ENCODE measurements at regions not wholly inside any gene's neighbourhood (a gene's known extent, or its start where the extent isn't known, plus 50 kb on each side); places are given as distances from the start of the nearest gene placed in this dataset.

GRCh38 chr9:13589034-13589737 lies 309.7 kb upstream of the MPDZ start:
- POLR2A ChIA-PET: no interaction called here

GRCh38 chr9:13588151-13589033 lies 308.9 kb upstream of the MPDZ start:
- no peak overlapping the region for H3K4me3 Mint-ChIP-seq
- DNase-seq: no peak
- no peaks in the 10 kb centered on the region for H3K4me1 Mint-ChIP-seq
- no peaks in the 10 kb centered on the region for H3K36me3 Mint-ChIP-seq (ENCODE audit: low read depth)
- H3K9me3 Mint-ChIP-seq: peaks cover 9% of the 10 kb centered on the region
- no peak overlapping the region for H3K27ac Mint-ChIP-seq
- ChIA-PET CTCF (interaction anchor here (0.6 kb wide), 1 partner anchor 28 kb away, joined by 4 read pairs; no protein-coding TSS in a partner anchor), POLR2A (no interaction called here)
- H3K27me3 Mint-ChIP-seq: no peaks in the 10 kb centered on the region

More at GRCh38 chr9:13589034-13589737, 309.7 kb upstream of the MPDZ start:
- Mint-ChIP-seq H3K4me3 (no peak overlapping the region), H3K4me1 (no peaks in the 10 kb centered on the region), H3K36me3 (ENCODE audit: low read depth) (no peaks in the 10 kb centered on the region), H3K27me3 (no peaks in the 10 kb centered on the region), H3K9me3 (peaks cover 5% of the 10 kb centered on the region), H3K27ac (no peak overlapping the region)
- DNase-seq: no peak
- CTCF ChIA-PET: no interaction called here

GRCh38 chr9:13587571-13587970 lies 308.1 kb upstream of the MPDZ start:
- no peaks in the 10 kb centered on the region for H3K27me3 Mint-ChIP-seq
- no peak for DNase-seq
- no peaks in the 10 kb centered on the region for H3K36me3 Mint-ChIP-seq (ENCODE audit: low read depth)
- no peaks in the 10 kb centered on the region for H3K4me1 Mint-ChIP-seq
- H3K4me3 Mint-ChIP-seq: no peak overlapping the region
- ChIA-PET CTCF (interaction anchor here (0.6 kb wide), 1 partner anchor 29 kb away, joined by 4 read pairs; no protein-coding TSS in a partner anchor), POLR2A (no interaction called here)
- no peak overlapping the region for H3K27ac Mint-ChIP-seq
- peaks cover 9% of the 10 kb centered on the region for H3K9me3 Mint-ChIP-seq

GRCh38 chr9:13586587-13587374 lies 307.3 kb upstream of the MPDZ start:
- no peaks in the 10 kb centered on the region for H3K27me3 Mint-ChIP-seq
- H3K36me3 Mint-ChIP-seq (ENCODE audit: low read depth): no peaks in the 10 kb centered on the region
- ChIA-PET CTCF (no interaction called here), POLR2A (no interaction called here)
- H3K9me3 Mint-ChIP-seq: peaks cover 9% of the 10 kb centered on the region
- H3K4me1 Mint-ChIP-seq: no peaks in the 10 kb centered on the region
- DNase-seq: no peak
- H3K27ac Mint-ChIP-seq: no peak overlapping the region
- H3K4me3 Mint-ChIP-seq: no peak overlapping the region

GRCh38 chr9:13580760-13581159 lies 301.3 kb upstream of the MPDZ start:
- POLR2A ChIA-PET: no interaction called here
- Mint-ChIP-seq H3K9me3 (peaks cover 6% of the 10 kb centered on the region), H3K4me3 (no peak overlapping the region), H3K4me1 (no peaks in the 10 kb centered on the region), H3K27me3 (no peaks in the 10 kb centered on the region), H3K27ac (no peak overlapping the region), H3K36me3 (ENCODE audit: low read depth) (no peaks in the 10 kb centered on the region)
- DNase-seq: no peak
- CTCF ChIA-PET: no interaction called here

- H3K9me3 Mint-ChIP-seq: peaks cover 6% of the 10 kb centered on the region
- H3K4me1 Mint-ChIP-seq: no peaks in the 10 kb centered on the region
- ChIA-PET CTCF (no interaction called here), POLR2A (no interaction called here)
- DNase-seq: no peak
- no peak overlapping the region for H3K27ac Mint-ChIP-seq
- no peaks in the 10 kb centered on the region for H3K27me3 Mint-ChIP-seq
- no peak overlapping the region for H3K4me3 Mint-ChIP-seq
- H3K36me3 Mint-ChIP-seq (ENCODE audit: low read depth): no peaks in the 10 kb centered on the region
Observed at GRCh38 chr9:13580131-13580530, 300.6 kb upstream of the MPDZ start.

- CTCF ChIA-PET: no interaction called here
Observed at GRCh38 chr9:13576101-13576500, 296.6 kb upstream of the MPDZ start.

GRCh38 chr9:13575558-13575957 lies 296.1 kb upstream of the MPDZ start:
- Mint-ChIP-seq H3K4me1 (no peaks in the 10 kb centered on the region), H3K27ac (no peak overlapping the region), H3K27me3 (no peaks in the 10 kb centered on the region), H3K4me3 (no peak overlapping the region), H3K9me3 (no peaks in the 10 kb centered on the region), H3K36me3 (ENCODE audit: low read depth) (no peaks in the 10 kb centered on the region)
- CTCF ChIA-PET: no interaction called here
- no peak for DNase-seq
- POLR2A ChIA-PET: no interaction called here

More at GRCh38 chr9:13576101-13576500, 296.6 kb upstream of the MPDZ start:
- Mint-ChIP-seq H3K9me3 (no peaks in the 10 kb centered on the region), H3K4me1 (no peaks in the 10 kb centered on the region), H3K4me3 (no peak overlapping the region), H3K36me3 (ENCODE audit: low read depth) (no peaks in the 10 kb centered on the region), H3K27me3 (no peaks in the 10 kb centered on the region), H3K27ac (no peak overlapping the region)
- POLR2A ChIA-PET: no interaction called here
- no peak for DNase-seq

GRCh38 chr9:13570068-13570974 lies 290.8 kb upstream of the MPDZ start:
- no peaks in the 10 kb centered on the region for H3K36me3 Mint-ChIP-seq (ENCODE audit: low read depth)
- no peaks in the 10 kb centered on the region for H3K27me3 Mint-ChIP-seq
- H3K9me3 Mint-ChIP-seq: no peaks in the 10 kb centered on the region
- ChIA-PET CTCF (no interaction called here), POLR2A (no interaction called here)
- no peak overlapping the region for H3K4me3 Mint-ChIP-seq
- no peak for DNase-seq
- no peaks in the 10 kb centered on the region for H3K4me1 Mint-ChIP-seq
- no peak overlapping the region for H3K27ac Mint-ChIP-seq

GRCh38 chr9:13569602-13570067 lies 290.1 kb upstream of the MPDZ start:
- H3K4me3 Mint-ChIP-seq: no peak overlapping the region
- no peaks in the 10 kb centered on the region for H3K27me3 Mint-ChIP-seq
- DNase-seq: no peak
- H3K9me3 Mint-ChIP-seq: no peaks in the 10 kb centered on the region
- CTCF ChIA-PET: no interaction called here
- H3K27ac Mint-ChIP-seq: no peak overlapping the region
- no peaks in the 10 kb centered on the region for H3K36me3 Mint-ChIP-seq (ENCODE audit: low read depth)
- H3K4me1 Mint-ChIP-seq: no peaks in the 10 kb centered on the region
- POLR2A ChIA-PET: no interaction called here

GRCh38 chr9:13568841-13569601 lies 289.5 kb upstream of the MPDZ start:
- CTCF ChIA-PET: no interaction called here
- POLR2A ChIA-PET: no interaction called here
- no peak overlapping the region for H3K4me3 Mint-ChIP-seq
- no peak for DNase-seq
- H3K9me3 Mint-ChIP-seq: no peaks in the 10 kb centered on the region
- no peaks in the 10 kb centered on the region for H3K27me3 Mint-ChIP-seq
- no peak overlapping the region for H3K27ac Mint-ChIP-seq
- no peaks in the 10 kb centered on the region for H3K36me3 Mint-ChIP-seq (ENCODE audit: low read depth)
- H3K4me1 Mint-ChIP-seq: no peaks in the 10 kb centered on the region

- Mint-ChIP-seq H3K36me3 (ENCODE audit: low read depth) (no peaks in the 10 kb centered on the region), H3K4me3 (no peak overlapping the region), H3K27me3 (no peaks in the 10 kb centered on the region), H3K9me3 (no peaks in the 10 kb centered on the region), H3K4me1 (no peaks in the 10 kb centered on the region), H3K27ac (no peak overlapping the region)
- CTCF ChIA-PET: no interaction called here
- no peak for DNase-seq
- POLR2A ChIA-PET: no interaction called here
Observed at GRCh38 chr9:13568405-13568804, 288.9 kb upstream of the MPDZ start.

Data from activated CD4-positive, alpha-beta memory T cell treated with anti-CD3 and anti-CD28 coated beads, Interleukin-2, amount 10 ng/mL, durations not matched to agents 7 days and 5 days (primary cell).